SK-N-DZ (cell line): ENCODE measurements at regions not wholly inside any gene's neighbourhood (a gene's known extent, or its start where the extent isn't known, plus 50 kb on each side); places are given as distances from the start of the nearest gene placed in this dataset.

Experiments used
- DNase-seq: peaks from one replicate; pipeline ENCODE4 v3.0.0-alpha.2; 2015; ENCODE audit warnings: low spot score

DNA sequence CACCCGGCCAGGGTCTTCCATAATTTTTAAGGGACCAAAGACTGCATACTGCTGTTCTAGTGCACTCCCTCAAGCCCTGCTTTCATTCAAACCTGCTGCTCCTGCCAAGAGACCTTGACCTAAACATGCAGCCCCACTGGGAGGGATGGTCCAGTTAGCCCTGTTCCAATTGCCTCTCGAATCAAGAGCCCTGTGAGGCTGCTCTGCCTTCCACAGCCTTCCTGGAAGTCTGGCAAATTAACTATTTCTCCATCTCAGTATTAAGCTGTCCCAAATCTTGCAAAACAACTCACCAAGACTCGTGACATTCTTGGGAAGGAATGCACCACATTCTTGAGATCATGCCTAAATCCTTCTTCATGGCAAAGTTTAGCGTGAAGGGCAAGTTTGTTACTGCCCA lies 231.3 kb downstream of the C1orf94 start:
- DNase-seq: no peak

DNA sequence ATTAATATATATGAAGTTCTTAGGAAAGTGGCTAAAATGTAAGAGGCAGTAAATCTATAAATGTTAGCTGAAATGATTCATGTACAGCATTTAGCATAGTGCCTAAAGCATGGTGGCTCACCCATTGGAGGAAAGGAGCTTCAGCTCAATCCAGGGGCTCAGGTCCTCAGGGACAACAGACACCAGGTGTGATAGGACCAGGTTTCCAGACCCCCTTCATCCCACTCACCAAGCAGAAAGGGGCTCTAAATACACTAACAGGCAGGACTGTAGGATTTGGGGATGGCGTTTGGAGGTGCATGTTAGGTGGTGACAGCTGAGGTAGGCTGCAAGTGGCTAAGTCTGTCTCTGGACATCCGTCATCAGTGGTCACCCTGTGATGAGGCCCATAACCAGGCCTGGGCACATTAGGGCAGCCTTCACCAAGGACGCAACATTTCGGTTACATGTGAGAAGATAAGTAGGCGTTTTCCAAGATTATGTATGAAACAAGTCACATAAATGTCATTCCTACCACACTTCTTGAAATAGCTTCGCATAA lies 233.1 kb downstream of the C1orf94 start:
- no peak for DNase-seq

DNA sequence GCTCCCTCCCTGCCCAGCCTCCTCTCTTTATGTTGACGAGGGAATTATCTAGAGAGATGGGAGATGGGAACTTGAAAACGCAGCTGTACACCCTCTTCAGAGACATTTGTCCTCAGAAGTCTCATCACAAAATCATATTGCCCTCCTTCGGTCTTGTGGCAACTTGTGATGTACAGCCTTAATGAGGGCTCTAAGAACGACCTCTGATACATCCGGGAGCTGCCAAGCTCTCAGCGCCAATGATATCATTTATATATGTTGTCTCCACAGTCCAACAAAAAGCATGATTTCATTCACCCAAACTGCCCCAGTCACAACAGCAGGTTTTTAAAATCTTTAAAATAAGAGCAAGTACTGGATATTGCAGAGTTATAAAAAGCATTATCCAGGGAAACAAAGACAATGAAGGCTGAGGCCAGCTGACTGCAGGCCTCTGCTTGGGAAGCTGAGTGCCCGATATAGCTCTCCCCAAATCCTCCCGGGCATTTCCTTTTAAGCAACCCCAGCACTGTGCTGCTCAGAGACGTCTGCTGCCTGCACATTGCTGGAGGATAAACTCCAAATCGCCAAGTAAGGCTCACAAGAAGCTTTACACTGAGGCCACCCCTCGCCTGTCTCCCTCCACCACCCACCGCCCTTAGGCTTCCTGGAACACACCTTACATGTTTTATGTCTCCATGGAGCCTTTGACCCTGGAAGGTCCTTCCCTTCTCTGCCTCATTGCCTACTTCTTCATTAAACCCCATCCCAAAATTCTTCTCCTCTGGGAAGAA lies 236.1 kb downstream of the C1orf94 start:
- no peak for DNase-seq

DNA sequence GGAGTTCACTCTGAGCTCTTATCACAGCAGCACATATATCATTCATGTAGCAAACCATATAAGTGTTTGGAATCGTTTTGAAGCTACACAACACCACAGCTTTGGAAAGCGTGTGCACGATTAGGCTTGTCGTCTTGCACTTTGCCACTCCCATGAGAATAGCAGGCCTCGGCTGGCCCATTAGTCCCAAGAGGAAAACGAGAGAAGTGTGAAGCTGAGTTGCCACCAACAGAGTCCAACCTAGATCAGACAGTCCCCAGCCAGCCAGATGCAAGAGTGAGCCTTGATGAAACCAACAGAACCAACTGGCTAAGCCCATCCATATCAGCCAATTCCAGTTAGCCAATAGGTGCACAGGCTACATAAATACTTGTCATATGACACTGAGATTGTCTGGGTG lies 238.4 kb downstream of the C1orf94 start:
- DNase-seq: no peak

DNA sequence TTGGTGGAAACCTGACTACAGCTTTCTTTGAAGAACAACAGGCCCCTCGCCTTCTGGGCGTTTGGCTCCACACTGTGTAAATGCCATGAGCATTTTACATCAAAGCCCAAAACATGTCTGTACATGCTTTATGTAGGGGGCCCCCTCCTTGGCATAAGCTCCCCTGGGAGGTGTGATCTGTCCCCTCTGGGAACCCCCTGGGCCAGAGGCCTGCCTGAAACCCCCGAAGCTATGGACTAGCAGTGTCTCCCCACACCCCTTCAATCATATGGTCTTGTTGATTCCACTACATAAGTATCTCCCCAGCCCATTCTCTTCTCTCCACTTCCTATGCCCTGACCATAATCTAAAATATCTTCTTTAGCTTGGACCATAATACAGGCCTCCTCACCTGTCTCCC lies 241.5 kb downstream of the C1orf94 start:
- DNase-seq: no peak

DNA sequence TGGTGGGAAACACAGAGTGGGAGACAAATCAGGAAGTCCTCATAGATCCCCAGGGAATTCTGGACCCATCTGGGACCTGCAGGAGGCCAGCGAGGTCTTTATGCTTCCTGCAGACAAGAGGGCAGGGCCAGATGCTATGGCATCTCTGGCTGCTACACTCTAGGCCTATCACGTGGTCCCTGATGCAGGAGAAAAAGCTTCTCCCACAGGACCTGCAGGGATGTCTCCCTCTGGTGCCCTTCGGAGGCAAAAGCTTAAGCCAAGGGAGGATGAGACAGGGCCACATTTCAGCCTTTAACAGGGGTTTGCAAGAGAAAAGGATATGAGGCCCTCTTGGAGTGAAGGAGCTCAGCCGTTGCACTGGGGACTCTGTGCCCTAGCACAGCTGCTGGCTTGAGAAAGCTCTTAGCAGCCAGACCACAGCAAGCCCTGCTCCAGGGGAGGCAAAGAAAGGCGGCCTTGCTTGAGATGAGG lies 243.0 kb downstream of the C1orf94 start:
- peak; percentile 9 for DNase-seq

DNA sequence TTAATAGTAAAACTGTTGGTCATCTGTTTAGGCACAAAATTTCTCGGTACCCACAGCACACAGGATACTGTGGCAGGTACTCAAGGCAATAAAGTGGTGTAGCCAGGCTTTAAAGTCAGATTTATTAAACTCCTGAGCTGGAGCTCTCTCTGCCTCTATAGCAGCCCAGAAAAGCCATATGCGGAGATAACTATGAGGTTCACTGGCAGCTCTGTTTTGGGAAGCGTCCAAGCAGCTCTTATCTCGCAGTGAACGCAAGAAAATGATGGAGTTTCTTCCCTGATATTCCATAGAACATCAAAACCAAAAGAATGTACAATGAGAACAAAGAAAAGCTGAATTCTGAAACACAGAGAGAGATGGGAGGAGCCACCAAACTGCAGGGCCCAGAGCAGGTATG lies 248.3 kb downstream of the C1orf94 start:
- DNase-seq: no peak

DNA sequence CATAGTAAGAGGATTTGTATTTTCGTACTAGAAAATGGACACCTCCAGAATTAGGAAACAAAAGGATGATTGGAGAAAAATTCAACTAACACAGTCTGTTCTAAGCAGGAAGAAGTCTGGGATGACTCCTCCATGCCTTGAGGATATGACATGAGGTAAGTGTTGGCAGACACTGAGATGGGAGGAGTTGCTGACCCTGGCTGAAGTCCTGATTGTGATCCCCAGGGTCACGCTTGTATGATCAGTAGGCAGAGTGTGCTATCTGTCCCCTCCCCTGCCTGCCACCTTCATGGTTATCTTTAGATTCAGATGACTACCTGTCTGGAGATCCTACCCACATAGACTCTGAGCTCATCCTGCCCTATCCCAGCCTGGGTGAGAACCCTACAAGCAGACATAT lies 249.1 kb downstream of the C1orf94 start:
- DNase-seq: no peak

DNA sequence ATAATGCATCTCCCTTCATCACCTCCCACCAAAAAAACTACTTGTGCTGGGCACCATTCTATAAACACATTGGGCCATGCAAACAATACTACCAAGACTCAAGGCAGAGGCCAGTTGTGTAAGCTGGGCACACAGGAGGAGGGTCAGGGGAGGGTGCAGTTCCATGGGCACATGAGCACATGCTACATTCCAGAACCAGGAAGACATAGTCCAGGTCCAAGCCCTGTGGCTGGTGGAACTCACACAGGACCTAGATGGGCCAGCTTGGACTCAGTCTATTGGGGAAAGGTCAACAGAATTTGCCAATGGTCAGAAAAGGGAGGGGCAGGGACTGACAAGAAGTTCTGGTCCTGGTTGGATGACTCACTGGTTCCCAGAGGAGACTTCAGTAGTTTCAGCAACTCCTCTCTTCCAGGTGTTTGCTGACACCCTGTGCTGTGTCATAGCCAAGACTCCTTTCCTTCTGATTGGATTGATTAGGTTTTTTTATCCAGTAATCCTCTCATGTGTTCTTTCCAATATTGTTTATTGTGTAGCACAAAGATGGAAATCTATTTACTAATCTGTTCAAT lies 249.7 kb downstream of the C1orf94 start:
- DNase-seq: no peak

DNA sequence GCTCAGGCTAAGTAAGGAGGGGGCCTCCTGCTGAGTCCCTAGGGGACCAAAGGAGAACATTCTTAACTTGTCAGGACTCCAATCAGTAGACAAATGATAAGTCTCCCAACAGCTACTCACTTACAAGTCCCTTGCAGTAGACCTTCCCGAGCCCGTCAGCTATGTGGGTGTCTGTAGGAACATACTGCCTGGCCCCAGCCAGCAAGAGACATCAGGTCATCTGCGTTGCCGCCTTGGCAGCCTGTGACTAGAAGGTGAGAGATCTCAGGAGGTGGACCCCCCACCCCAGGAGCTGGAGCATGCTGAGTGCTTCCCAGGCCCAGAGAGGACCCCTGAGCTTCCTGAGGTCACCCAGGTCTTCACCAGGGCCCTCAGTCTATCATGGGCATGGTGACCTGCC lies 250.5 kb downstream of the C1orf94 start:
- DNase-seq: no peak

DNA sequence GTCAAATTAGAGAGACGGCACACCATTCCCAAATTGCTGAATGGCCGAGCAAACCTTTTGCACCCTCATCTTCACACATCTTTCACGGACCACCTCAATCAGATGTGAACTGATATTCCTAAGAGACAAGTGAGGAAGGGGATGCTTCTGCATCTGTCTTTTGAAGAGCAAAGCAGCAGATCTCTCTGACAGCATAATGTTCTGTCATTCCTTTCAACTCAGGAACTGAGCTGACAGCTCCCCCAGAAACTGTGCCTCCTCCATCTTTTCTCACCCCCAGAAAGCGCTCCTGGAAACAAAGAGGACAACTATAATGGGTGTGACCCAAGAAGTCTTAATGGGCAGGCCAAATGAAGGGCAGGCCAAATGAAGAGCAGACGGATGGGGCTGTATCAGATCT lies 256.4 kb downstream of the C1orf94 start:
- no peak for DNase-seq

DNA sequence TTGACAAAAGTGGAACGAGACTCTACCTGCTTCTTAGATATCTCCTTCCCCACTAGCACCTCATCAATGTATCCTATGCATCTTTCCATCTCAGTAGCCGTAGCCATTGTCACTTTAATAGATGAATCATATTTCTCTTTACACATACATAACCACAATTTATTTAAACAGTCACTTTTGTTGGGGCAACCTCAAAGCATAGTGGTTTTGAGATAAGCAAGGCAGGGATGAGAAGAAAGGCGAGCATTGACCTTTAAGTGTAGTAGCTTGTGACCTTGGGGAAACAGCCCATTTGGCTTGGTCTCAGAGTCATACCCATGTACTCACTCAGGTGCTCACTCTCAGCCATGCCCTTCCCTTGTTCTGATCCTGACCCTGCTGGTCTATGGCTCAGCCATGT lies 260.1 kb downstream of the C1orf94 start:
- no peak for DNase-seq

DNA sequence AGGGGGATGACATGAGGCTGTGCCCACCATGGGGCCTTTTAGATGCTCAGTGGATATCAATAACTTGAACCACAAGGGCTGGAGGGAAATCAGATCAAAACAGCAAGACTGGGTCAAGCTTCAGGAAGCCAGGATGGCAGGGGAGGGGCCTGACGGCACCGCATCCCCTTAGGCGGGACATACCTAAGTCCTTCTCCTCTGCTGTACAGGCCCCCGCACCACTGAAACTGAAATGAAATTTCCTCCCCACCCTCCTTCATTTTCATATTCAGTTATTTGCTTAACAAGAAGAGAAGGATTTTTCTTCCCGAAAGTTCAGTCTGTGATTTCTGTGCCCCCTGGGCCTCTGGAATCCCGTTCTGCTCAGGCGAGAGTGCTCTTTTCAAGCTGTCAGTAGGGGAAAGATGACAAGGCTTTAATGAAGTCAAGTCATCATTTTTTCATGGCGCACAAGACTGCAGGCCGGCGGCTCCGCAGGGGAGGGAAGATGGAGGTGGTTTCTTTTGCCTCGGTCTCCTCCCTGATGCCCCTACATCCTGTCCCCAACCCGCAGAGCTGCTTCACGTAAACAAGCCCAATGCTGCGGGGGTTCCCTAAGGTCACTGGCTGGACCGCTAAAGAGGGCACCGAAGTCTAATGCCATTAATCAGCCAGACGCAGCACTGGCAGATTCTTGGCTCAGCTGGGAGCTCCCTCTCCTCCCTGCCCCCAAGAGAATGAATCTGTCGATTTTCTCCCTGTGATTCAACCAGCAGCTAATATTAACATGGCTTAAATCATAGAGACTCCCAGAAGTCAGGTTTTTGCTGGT lies 264.8 kb downstream of the C1orf94 start:
- DNase-seq: no peak

DNA sequence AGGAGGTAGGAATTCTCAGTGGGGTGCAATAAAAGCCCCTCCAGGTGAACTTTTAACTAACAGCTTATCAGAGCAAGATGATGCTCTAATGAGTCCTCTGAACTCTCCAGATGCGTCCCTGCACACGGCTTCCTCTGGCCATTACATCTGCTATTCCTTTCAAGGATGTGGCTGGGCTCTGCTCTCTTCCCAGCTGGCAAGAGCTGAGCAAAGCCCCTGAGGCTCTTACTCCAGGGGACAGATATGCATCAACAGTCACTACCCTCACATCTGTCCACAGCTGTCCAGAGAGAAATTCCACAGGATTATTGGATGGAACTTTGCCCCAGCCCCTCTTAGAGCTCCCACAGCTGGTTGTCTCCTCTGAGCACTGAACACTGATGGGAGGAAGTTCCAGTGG lies 267.8 kb downstream of the C1orf94 start:
- no peak for DNase-seq

DNA sequence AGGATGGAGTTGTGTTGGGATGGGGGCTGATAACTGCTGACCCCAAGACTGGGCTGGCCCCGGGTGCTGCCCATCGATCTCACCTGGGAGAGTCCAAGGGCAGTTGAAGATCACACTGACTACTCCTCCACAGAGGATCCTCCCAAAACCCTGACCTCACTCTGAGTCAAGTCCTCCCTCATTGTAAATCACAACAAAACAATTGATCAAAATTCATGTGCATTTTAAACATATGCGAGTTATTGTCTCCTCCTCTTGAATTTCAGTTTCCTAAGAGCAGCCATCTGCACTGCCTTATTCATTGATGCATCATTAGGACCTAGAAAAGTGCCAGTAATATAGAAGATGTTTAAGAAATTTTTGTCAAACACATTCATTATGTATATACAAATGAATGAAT lies 273.6 kb downstream of the C1orf94 start:
- DNase-seq: no peak

DNA sequence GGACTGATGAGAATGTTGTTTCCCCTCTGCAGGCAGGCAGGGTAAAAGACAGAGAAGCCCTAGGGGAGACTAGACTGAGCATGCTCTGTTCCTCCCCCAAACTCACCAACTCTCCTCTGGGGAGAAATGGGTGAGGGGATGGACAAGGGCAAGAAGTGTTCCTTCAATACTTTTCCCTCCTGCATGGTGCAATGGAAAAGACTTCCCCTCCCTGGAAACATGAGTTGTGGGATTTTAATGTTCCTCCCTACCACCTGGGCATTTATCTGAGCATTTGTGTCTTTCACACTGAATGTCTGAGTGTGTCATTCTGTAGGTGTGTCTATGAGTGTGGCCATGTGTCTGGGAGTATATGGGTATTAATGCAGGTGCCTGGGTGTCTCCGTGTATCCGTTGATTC lies 275.7 kb downstream of the C1orf94 start:
- DNase-seq: no peak

DNA sequence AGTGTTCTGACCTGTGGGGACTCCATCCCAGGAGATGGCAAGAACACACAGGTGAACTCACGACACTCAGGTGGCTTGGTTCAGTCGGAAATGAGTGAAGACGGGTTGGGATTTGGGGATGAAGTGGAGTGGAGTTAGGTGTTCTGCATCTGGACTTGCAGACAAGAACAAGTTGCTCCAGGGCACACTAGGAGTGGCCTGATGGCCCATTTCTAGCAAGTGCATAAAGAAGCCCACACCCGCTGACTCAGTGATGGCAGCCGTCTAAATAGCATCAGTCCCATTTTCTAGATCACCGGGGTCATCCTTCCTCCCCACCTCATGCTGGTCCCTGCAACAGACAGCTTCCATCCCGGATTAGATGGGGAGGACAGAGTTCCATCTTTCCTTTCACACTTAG lies 278.4 kb downstream of the C1orf94 start:
- DNase-seq: no peak

DNA sequence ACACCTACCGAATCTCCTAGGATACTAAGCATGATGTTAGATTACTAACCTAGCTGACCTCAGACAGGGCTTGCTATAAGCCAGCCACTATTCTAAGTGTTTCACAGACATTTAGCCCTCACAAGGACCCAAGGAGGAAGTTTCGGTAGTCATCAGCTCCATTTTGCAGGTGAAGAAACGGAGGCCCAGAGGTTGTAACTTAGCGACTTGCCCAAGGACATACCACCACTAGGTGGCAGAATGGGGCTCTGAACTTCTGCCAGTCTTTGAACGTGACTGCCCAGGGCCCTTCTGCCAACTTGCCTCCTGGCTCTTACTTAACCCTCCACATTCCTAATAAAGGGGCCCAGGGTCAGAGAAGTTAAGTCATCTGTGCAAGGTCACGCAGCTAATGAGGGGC lies 283.5 kb downstream of the C1orf94 start:
- peak; percentile 2 for DNase-seq

DNA sequence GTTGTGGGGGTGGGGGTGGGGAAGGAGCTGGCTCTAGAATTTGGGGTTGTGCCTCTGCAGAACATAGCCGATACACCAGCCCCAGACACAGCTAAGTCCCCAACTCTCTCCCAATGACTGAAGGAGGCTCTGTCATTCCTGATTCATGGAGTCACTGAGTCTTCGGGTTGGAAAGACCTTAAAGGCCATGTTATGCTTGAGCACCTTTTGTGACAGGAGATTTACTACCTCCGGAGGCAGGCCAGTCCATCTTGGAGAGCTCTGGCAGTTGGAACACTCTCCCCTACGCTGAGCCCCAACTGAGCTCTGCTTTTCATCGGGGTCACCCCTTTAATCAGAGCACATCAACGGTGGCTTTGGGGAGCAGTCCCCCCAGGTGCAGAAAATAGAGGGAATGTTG lies 284.4 kb upstream of the GJB5 start:
- DNase-seq: no peak

DNA sequence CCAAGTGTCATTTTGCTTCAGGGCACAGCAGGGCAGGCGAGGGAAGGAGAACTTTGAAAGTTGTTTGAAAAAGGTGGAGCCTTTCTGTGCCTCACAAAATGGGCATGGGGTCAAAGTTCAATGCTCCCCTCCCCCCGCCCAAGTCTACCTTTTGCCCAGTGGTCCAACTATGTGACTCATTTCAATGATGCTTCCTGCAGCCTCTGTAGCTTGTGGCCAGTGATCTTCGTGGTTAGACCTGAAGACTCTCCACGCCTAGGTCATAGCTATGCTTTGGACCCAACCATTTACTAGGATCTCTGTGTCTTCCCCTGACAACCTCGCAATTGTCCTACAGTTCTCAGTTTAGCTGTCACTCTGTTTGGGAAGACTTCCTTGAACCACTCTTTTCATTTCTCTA lies 280.3 kb upstream of the GJB5 start:
- no peak for DNase-seq

DNA sequence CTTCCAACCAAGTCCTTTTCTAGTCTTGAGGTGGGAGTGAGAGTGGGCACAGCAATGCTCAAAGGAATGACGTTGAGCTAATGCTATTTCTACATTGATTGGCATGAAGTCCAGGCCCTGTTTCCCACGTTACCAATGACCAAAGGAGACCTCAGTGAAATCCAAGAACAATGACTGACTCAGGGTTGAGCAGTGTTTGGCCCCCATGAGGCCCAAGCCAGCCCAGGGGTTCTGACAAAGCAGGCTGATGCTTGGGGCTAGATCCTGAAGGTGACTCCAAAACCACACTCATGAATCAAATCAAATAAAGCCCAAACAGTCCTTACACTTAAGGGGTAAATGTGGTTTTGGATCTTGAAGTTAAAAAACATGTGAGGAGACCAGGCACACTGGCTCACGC lies 278.5 kb upstream of the GJB5 start:
- DNase-seq: no peak

DNA sequence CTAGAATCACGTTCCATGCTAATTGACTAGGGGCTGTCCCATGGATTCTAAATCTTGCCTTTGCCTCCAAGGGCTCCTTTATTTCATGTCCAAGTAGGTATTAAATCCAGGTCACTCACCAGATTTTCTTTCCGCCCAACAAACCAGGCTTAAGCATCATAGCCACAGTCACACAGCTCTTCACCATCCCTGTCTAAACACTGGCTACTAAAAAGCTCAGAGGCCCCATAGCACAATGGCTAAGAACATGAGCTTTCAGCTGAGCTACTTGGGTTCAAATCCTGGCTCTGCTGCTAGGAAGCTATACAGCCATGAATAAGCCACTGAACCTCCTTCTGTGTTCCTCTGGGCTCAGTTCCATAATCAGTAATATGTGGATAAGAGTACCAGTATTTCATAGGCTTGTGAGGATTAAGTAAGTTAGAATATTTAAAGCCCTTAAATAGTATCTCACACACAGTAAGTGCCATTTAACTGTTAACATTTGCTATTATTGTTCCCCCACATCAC lies 277.2 kb upstream of the GJB5 start:
- no peak for DNase-seq
